GM12892 (cell line): ENCODE measurements at regions not wholly inside any gene's neighbourhood (a gene's known extent, or its start where the extent isn't known, plus 50 kb on each side); places are given as distances from the start of the nearest gene placed in this dataset.

Experiments
- POLR2A ChIP-seq: IDR thresholded peaks from 2 replicates; pipeline ENCODE4 v1.6.1; 2011; ENCODE audit warnings: low read depth, low read length, control low read depth
- POLR2AphosphoS5 ChIP-seq: IDR thresholded peaks from 2 replicates; pipeline ENCODE4 v1.6.1; 2011; ENCODE audit warnings: low read depth, low read length, control low read depth

DNA sequence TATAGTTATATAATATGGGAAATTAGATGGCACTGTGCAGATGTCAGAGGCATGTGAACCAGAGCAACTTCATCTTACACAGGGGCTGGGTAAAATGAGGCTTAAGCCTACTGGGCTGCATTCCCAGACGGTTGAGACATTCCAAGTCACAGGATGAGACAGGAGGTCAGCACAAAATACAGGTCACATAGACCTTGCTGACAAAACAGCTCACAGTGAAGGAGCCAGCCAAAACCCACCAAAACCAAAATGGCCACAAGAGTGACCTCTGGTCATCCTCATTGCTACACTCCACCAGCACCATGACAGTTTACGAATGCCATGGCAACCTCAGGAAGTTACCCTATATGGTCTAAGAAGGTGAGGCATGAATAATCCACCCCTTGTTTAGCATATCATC lies 479.4 kb downstream of the TLR4 start:
- no peak for TF ChIP-seq POLR2AphosphoS5
- TF ChIP-seq POLR2A = no peak
